Testis (tissue), 2 donors: ENCODE measurements at regions not wholly inside any gene's neighbourhood (a gene's known extent, or its start where the extent isn't known, plus 50 kb on each side); places are given as distances from the start of the nearest gene placed in this dataset.

Source experiments
- DNase-seq: peaks from one replicate; pipeline ENCODE4 v3.0.0-alpha.2; 2019
- H3K27ac ChIP-seq, 2 donors: fragments of 200-600 bp; sonication (generic); one replicate each; pipeline ENCODE4 v1.5.1; 2019
- H3K27me3 ChIP-seq: fragments of 200-600 bp; sonication (generic); one replicate; pipeline ENCODE4 v1.5.1; 2019
- H3K36me3 ChIP-seq: fragments of 200-600 bp; sonication (generic); one replicate; pipeline ENCODE4 v1.5.1; 2017; ENCODE audit warnings: low read depth; ENCODE audit errors: missing control alignments
- H3K4me1 ChIP-seq: fragments of 200-600 bp; sonication (generic); one replicate; pipeline ENCODE4 v1.5.1; 2019
- H3K4me3 ChIP-seq, 2 donors: fragments of 200-600 bp; sonication (generic); one replicate each; pipeline ENCODE4 v1.5.1; 2017 to 2019
- H3K9me3 ChIP-seq: fragments of 200-600 bp; sonication (generic); one replicate; pipeline ENCODE4 v1.5.1; 2017
- POLR2A ChIP-seq: fragments of 450-650 bp; IDR thresholded peaks from one replicate; pipeline ENCODE4 v1.6.1; 2017; ENCODE audit warnings: antibody characterized with exemption, mild to moderate bottlenecking, moderate library complexity
- WGBS, 2 donors: methylation state at CpG; one replicate each; pipeline ENCODE4 v1.1.5; 2018; 5-methylcytosine and 5-hydroxymethylcytosine counted together
- intact Hi-C: fragments of 100-400 bp; cut with DNase I; formaldehyde crosslinking; loops from one replicate; pipeline ENCODE4 v1.15.1; 2023; ENCODE audit warnings: low total_unique reads
- TF ChIP-seq, protein P1 (sequence below), 3 experiments: fragments of 450-650 bp in 2 of 3; fragments of 200-600 bp in 1 of 3; sonication (generic) in 1 of 3; IDR thresholded peaks; one replicate each; pipeline ENCODE4 v1.5.1; 2016 to 2019; ENCODE audit warnings: antibody characterized with exemption in 3 of 3, mild to moderate bottlenecking in 2 of 3, moderate library complexity in 1 of 3

DNA sequence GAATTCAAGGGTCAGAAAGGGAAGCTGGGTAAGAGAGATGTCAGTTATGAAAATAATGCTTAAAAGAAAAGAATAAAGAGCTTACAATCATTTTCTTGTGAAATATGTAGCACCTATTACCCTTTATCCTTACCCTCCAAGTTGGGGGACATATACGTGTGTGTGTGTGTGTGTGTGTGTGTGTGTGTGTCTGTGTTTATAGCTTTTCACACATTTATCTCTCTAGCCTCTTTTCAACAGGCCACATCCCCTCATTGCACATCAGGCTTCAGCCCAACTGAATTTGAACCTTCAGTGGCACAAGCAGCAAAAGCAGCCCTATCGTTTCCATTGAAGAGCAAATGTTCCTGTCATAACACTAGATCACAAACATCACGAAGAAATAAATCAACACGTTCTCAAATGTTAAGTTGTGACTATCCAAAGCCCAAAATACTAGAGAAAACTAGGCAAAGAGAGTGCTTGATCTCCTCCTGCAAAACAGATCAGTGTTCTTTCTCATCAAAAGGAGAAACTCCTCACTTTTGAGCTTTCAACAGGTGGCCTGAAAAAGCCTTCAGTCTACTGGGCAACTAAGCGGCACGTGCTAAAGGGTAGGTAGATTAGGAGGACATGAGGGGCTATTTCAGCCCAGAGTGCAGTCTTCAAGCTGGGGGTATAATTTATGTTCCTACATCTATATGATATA is 416.4 kb downstream of the EFNA5 start:
- H3K36me3 ChIP-seq, result no peaks in the 10 kb centered on the region
- DNase-seq, result no peak
- intact Hi-C loops, result no loop called here
- WGBS, 2 donors, result 57 to 70% methylated on average over 6 of the region's 6 CpGs
- H3K4me3 ChIP-seq, result no peak overlapping the region
- H3K9me3 ChIP-seq, result no peaks in the 10 kb centered on the region
- TF ChIP-seq, protein P1, sequence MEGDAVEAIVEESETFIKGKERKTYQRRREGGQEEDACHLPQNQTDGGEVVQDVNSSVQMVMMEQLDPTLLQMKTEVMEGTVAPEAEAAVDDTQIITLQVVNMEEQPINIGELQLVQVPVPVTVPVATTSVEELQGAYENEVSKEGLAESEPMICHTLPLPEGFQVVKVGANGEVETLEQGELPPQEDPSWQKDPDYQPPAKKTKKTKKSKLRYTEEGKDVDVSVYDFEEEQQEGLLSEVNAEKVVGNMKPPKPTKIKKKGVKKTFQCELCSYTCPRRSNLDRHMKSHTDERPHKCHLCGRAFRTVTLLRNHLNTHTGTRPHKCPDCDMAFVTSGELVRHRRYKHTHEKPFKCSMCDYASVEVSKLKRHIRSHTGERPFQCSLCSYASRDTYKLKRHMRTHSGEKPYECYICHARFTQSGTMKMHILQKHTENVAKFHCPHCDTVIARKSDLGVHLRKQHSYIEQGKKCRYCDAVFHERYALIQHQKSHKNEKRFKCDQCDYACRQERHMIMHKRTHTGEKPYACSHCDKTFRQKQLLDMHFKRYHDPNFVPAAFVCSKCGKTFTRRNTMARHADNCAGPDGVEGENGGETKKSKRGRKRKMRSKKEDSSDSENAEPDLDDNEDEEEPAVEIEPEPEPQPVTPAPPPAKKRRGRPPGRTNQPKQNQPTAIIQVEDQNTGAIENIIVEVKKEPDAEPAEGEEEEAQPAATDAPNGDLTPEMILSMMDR (IDR thresholded peaks at IDR 0.05), result no peak
- TF ChIP-seq POLR2A, result no peak
- H3K27me3 ChIP-seq, result no peaks in the 10 kb centered on the region
- H3K27ac ChIP-seq, result no peak overlapping the region
- H3K4me1 ChIP-seq, result no peaks in the 10 kb centered on the region

DNA sequence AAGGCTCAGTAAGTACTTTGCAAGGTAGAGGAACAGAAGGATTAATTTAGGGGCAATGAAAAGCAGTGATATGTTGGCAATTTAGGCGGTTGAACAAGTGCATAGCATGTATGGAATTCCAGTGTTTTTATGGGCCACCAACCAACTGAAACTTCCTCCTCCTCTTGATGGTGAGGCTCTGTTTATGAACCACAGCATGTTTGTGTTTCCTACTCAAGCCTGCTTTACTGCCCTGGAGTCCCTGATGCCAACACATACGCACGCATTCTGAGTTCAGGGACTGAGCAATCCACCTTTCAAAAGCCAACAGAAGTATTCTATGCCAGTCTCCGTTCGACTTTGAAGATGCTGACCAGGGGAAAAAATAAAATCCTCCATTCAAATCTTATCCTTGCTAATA is 417.5 kb downstream of the EFNA5 start:
- TF ChIP-seq POLR2A, result no peak
- TF ChIP-seq, protein P1 (IDR thresholded peaks at IDR 0.05), result no peak
- Histone ChIP-seq H3K36me3 (no peaks in the 10 kb centered on the region), H3K4me3 (no peak overlapping the region), H3K9me3 (no peaks in the 10 kb centered on the region), H3K4me1 (no peaks in the 10 kb centered on the region), H3K27ac (no peak overlapping the region), H3K27me3 (no peaks in the 10 kb centered on the region)
- WGBS, 2 donors, result 92 to 96% methylated on average over 5 of the region's 5 CpGs
- intact Hi-C loops, result no loop called here
- DNase-seq, result no peak

DNA sequence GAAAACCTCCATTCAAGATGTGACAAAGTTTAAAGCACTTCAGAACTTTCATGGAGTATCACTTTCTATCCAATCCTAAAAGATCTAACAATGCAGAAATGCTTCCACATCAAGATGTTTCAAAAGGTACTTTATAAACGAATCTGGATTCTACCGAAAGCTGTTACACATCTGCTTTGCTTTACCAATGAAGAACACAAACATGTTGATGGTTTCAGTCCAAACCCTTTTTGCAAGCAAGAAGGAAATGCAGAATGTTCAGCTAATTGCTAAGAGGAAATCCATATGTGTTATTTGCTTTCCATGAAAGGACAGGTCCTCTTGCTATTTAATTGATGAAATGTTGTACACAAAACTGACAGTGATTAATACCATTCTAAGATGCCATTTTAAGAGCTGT is 419.6 kb downstream of the EFNA5 start:
- Histone ChIP-seq H3K4me1 (no peaks in the 10 kb centered on the region), H3K27me3 (no peaks in the 10 kb centered on the region), H3K27ac (no peak overlapping the region), H3K9me3 (no peaks in the 10 kb centered on the region), H3K4me3 (no peak overlapping the region), H3K36me3 (no peaks in the 10 kb centered on the region)
- WGBS, 2 donors, result 52 to 73% methylated on average over 2 of the region's 2 CpGs
- TF ChIP-seq, protein P1 (IDR thresholded peaks at IDR 0.05), result no peak
- no peak for TF ChIP-seq POLR2A
- intact Hi-C loops, result no loop called here
- DNase-seq, result no peak

DNA sequence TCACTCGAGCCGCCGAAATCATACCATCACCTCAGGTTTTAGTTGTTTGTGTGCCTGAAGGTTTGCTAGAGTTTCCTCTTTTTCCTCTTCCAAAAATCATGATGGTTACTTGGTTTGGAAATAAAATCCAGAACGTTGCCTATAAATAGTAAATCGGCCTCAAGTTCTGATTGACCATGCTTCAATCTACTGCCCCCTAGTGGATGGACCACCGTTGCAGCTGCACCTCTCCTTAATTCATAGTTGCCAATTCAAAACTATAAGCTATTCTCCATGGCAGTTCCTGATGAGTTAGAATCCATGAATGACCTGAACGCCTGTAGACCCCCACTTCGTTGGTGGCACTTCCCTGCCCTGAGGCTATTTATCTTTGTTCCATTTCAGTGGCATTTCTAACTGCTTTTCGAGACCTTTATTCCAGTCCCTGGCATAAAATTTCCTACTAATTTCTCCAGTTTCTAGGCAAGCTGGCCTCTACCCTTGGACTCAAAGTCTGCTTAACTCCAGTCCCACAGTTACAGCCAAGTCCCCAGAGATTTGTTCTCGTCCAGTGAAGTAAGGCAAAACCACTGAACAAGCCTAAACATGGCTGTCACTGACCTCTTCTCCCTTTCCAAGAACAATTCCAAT is 422.6 kb downstream of the EFNA5 start:
- Histone ChIP-seq H3K4me3 (no peak overlapping the region), H3K4me1 (no peaks in the 10 kb centered on the region), H3K36me3 (no peaks in the 10 kb centered on the region), H3K9me3 (no peaks in the 10 kb centered on the region), H3K27ac (no peak overlapping the region), H3K27me3 (no peaks in the 10 kb centered on the region)
- WGBS, 2 donors, result 53 to 55% methylated on average over 10 of the region's 10 CpGs
- no peak for TF ChIP-seq POLR2A
- TF ChIP-seq, protein P1 (IDR thresholded peaks at IDR 0.05), result peak; percentile 14 to 82 (median 47)
- intact Hi-C loops, result no loop called here
- peak; percentile 86 for DNase-seq

DNA sequence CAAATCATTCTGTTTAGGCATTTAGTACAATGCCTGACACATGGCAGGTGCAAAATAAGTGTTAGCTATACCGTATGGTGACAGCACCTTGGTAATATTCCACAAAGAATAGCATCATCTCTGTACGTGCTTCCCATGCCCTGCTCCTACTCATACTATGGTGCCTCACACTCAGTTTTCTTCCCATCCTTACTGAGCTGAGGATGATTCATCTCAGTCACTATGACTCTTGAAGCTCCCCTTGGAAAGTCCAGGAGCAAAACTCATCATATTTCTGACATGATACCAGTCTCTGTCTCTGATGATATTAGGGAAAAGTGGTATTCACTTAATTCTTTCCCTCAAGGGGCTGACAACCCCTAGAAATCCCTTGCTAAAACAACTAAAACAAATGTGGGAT is 423.3 kb downstream of the EFNA5 start:
- no peaks in the 10 kb centered on the region for H3K36me3 ChIP-seq
- no peak for TF ChIP-seq POLR2A
- TF ChIP-seq, protein P1 (IDR thresholded peaks at IDR 0.05), result no peak
- H3K27ac ChIP-seq, result no peak overlapping the region
- H3K9me3 ChIP-seq, result no peaks in the 10 kb centered on the region
- DNase-seq, result no peak
- H3K4me3 ChIP-seq, result no peak overlapping the region
- H3K27me3 ChIP-seq, result no peaks in the 10 kb centered on the region
- H3K4me1 ChIP-seq, result no peaks in the 10 kb centered on the region
- intact Hi-C loops, result no loop called here
- 91 to 93% methylated on average over 2 of the region's 2 CpGs for WGBS, 2 donors
